Astrocyte of the spinal cord (primary cell): ENCODE measurements at regions not wholly inside any gene's neighbourhood (a gene's known extent, or its start where the extent isn't known, plus 50 kb on each side); places are given as distances from the start of the nearest gene placed in this dataset.

ENCODE experiments used
- DNase-seq: peaks from one replicate; pipeline ENCODE4 v3.0.0; 2011; ENCODE audit warnings: low read depth, low spot score
- H3K4me3 ChIP-seq: 2 replicates; pipeline ENCODE4 v1.5.1; 2011; ENCODE audit warnings: low read depth, mild to moderate bottlenecking, low read length, moderate library complexity
- CTCF ChIP-seq: IDR thresholded peaks from 2 replicates; pipeline ENCODE4 v1.5.1; 2012; ENCODE audit warnings: low read depth, mild to moderate bottlenecking, low read length, inconsistent platforms
- in situ Hi-C: cut with HindIII; loops from 2 replicates; pipeline ENCODE4 v1.10.0; 2017; ENCODE audit warnings: low sequenced_read_pairs

GRCh38 chr21:27290028-27290427 is 323.1 kb upstream of the ADAMTS5 start:
- no peak for DNase-seq
- in situ Hi-C loops = no loop called here
- TF ChIP-seq CTCF = no peak
- H3K4me3 ChIP-seq = no peak overlapping the region

GRCh38 chr21:27286760-27287159 is 319.9 kb upstream of the ADAMTS5 start:
- no peak for TF ChIP-seq CTCF
- in situ Hi-C loops = no loop called here
- DNase-seq = peak; percentile 15
- no peak overlapping the region for H3K4me3 ChIP-seq

- in situ Hi-C loops = no loop called here
- TF ChIP-seq CTCF = no peak
- no peak overlapping the region for H3K4me3 ChIP-seq
- no peak for DNase-seq
Observed at GRCh38 chr21:27277110-27277509, 310.2 kb upstream of the ADAMTS5 start.

GRCh38 chr21:27275294-27275927 is 308.5 kb upstream of the ADAMTS5 start:
- H3K4me3 ChIP-seq = no peak overlapping the region
- in situ Hi-C loops = no loop called here
- no peak for TF ChIP-seq CTCF
- DNase-seq = peak; percentile 82

GRCh38 chr21:27269644-27270043 is 302.8 kb upstream of the ADAMTS5 start:
- in situ Hi-C loops = loop anchor here (25.0 kb wide), 1 partner anchor 332 kb away; no protein-coding TSS in a partner anchor
- H3K4me3 ChIP-seq = no peak overlapping the region
- no peak for TF ChIP-seq CTCF

GRCh38 chr21:27268290-27268689 is 301.4 kb upstream of the ADAMTS5 start:
- H3K4me3 ChIP-seq = no peak overlapping the region
- TF ChIP-seq CTCF = no peak
- DNase-seq = peak; percentile 75
- in situ Hi-C loops = loop anchor here (25.0 kb wide), 1 partner anchor 331 kb away; no protein-coding TSS in a partner anchor

More at GRCh38 chr21:27269644-27270043, 302.8 kb upstream of the ADAMTS5 start:
- DNase-seq = peak; percentile 85
